Prostate gland (tissue), 2 donors: ENCODE measurements at regions not wholly inside any gene's neighbourhood (a gene's known extent, or its start where the extent isn't known, plus 50 kb on each side); places are given as distances from the start of the nearest gene placed in this dataset.

ENCODE experiments used
- DNase-seq: peaks from one replicate; pipeline ENCODE4 v3.0.0-alpha.2; 2019; ENCODE audit warnings: low spot score
- H3K27ac ChIP-seq, 2 donors: fragments of 200-600 bp; sonication (generic); 2 replicates each; pipeline ENCODE4 v1.5.1; 2017 to 2019
- H3K27me3 ChIP-seq: fragments of 200-600 bp; sonication (generic); replicated peaks from 2 replicates; pipeline ENCODE4 v1.5.1; 2019; ENCODE audit not compliant: insufficient read depth
- H3K36me3 ChIP-seq, 2 donors: fragments of 200-600 bp; sonication (generic); 1 replicate in 1 of 2; 2 replicates in 1 of 2; pipeline versions ENCODE4 v1.5.1 to v1.8.1; 2017 to 2019
- H3K4me1 ChIP-seq: fragments of 200-600 bp; sonication (generic); replicated peaks from 2 replicates; pipeline ENCODE4 v1.5.1; 2019
- H3K4me3 ChIP-seq, 2 donors: fragments of 200-600 bp; sonication (generic); 2 replicates each; pipeline ENCODE4 v1.5.1; 2017 to 2019
- H3K9me3 ChIP-seq: fragments of 200-600 bp; sonication (generic); 2 replicates; pipeline ENCODE4 v1.5.1; 2017
- POLR2A ChIP-seq: fragments of 450-650 bp; IDR thresholded peaks from one replicate; pipeline ENCODE4 v1.6.1; 2016; ENCODE audit warnings: antibody characterized with exemption, mild to moderate bottlenecking
- POLR2AphosphoS5 ChIP-seq: sonication (generic); formaldehyde crosslinking; IDR thresholded peaks from one replicate; pipeline ENCODE4 v1.6.1; 2017; ENCODE audit warnings: antibody characterized with exemption
- WGBS: methylation state at CpG from one replicate; pipeline ENCODE4 v1.1.5; 2018; 5-methylcytosine and 5-hydroxymethylcytosine counted together
- intact Hi-C: fragments of 100-400 bp; cut with DNase I; formaldehyde crosslinking; loops from one replicate; pipeline ENCODE4 v1.14.2; 2022
- TF ChIP-seq, protein P1 (sequence below), 4 experiments: fragments of 200-600 bp in 2 of 4; fragments of 450-650 bp in 2 of 4; sonication (generic) in 2 of 4; IDR thresholded peaks; 1 replicate in 3 of 4; 2 replicates in 1 of 4; pipeline ENCODE4 v1.5.1; 2016 to 2019; ENCODE audit warnings: antibody characterized with exemption in 4 of 4, mild to moderate bottlenecking in 2 of 4, moderate library complexity in 2 of 4

GRCh38 chr5:34495178-34495577 lies 160.9 kb upstream of the RAI14 start:
- peaks cover 3% of the 10 kb centered on the region for H3K4me1 ChIP-seq
- H3K27ac ChIP-seq = no peak overlapping the region
- H3K36me3 ChIP-seq = no peaks in the 10 kb centered on the region
- WGBS = 89% methylated on average over 4 of the region's 4 CpGs
- H3K27me3 ChIP-seq = no peaks in the 10 kb centered on the region
- no peak for TF ChIP-seq POLR2A
- no peak for TF ChIP-seq POLR2AphosphoS5
- TF ChIP-seq, protein P1, sequence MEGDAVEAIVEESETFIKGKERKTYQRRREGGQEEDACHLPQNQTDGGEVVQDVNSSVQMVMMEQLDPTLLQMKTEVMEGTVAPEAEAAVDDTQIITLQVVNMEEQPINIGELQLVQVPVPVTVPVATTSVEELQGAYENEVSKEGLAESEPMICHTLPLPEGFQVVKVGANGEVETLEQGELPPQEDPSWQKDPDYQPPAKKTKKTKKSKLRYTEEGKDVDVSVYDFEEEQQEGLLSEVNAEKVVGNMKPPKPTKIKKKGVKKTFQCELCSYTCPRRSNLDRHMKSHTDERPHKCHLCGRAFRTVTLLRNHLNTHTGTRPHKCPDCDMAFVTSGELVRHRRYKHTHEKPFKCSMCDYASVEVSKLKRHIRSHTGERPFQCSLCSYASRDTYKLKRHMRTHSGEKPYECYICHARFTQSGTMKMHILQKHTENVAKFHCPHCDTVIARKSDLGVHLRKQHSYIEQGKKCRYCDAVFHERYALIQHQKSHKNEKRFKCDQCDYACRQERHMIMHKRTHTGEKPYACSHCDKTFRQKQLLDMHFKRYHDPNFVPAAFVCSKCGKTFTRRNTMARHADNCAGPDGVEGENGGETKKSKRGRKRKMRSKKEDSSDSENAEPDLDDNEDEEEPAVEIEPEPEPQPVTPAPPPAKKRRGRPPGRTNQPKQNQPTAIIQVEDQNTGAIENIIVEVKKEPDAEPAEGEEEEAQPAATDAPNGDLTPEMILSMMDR (IDR thresholded peaks at IDR 0.05) = no peak
- intact Hi-C loops = no loop called here
- H3K4me3 ChIP-seq = no peak overlapping the region
- no peaks in the 10 kb centered on the region for H3K9me3 ChIP-seq
- no peak for DNase-seq

- Histone ChIP-seq H3K4me3 (no peak overlapping the region), H3K9me3 (no peaks in the 10 kb centered on the region), H3K36me3 (no peaks in the 10 kb centered on the region), H3K27ac (no peak overlapping the region), H3K27me3 (no peaks in the 10 kb centered on the region), H3K4me1 (peaks cover under 1% of the 10 kb centered on the region)
- intact Hi-C loops = no loop called here
- WGBS = 75% methylated on average over 13 of the region's 13 CpGs
- TF ChIP-seq POLR2A (no peak), POLR2AphosphoS5 (no peak)
- TF ChIP-seq, protein P1 (IDR thresholded peaks at IDR 0.05) = no peak
- DNase-seq = no peak
These were observed 159.9 kb upstream of the RAI14 start for GRCh38 chr5:34496260-34496691.

GRCh38 chr5:34496701-34497469 lies 159.2 kb upstream of the RAI14 start:
- Histone ChIP-seq H3K27ac (no peak overlapping the region), H3K4me1 (no peaks in the 10 kb centered on the region)
- intact Hi-C loops = no loop called here

GRCh38 chr5:34497470-34497808 lies 158.7 kb upstream of the RAI14 start:
- WGBS = 82% methylated on average over 3 of the region's 3 CpGs
- no peak for DNase-seq
- Histone ChIP-seq H3K4me1 (no peaks in the 10 kb centered on the region), H3K36me3 (no peaks in the 10 kb centered on the region), H3K4me3 (no peak overlapping the region), H3K9me3 (no peaks in the 10 kb centered on the region), H3K27me3 (no peaks in the 10 kb centered on the region), H3K27ac (no peak overlapping the region)
- intact Hi-C loops = no loop called here
- TF ChIP-seq, protein P1 (IDR thresholded peaks at IDR 0.05) = no peak
- TF ChIP-seq POLR2AphosphoS5 (no peak), POLR2A (no peak)

More at GRCh38 chr5:34496701-34497469, 159.2 kb upstream of the RAI14 start:
- WGBS = 46% methylated on average over 10 of the region's 10 CpGs
- Histone ChIP-seq H3K9me3 (no peaks in the 10 kb centered on the region), H3K4me3 (no peak overlapping the region), H3K36me3 (no peaks in the 10 kb centered on the region), H3K27me3 (no peaks in the 10 kb centered on the region)
- DNase-seq = no peak
- no peak for TF ChIP-seq POLR2AphosphoS5
- TF ChIP-seq POLR2A = no peak
- TF ChIP-seq, protein P1 (IDR thresholded peaks at IDR 0.05) = no peak

GRCh38 chr5:34498572-34498971 lies 157.6 kb upstream of the RAI14 start:
- H3K36me3 ChIP-seq = no peaks in the 10 kb centered on the region
- no peak overlapping the region for H3K27ac ChIP-seq
- no peaks in the 10 kb centered on the region for H3K4me1 ChIP-seq
- no peak for DNase-seq
- no peaks in the 10 kb centered on the region for H3K27me3 ChIP-seq
- intact Hi-C loops = no loop called here
- TF ChIP-seq, protein P1 (IDR thresholded peaks at IDR 0.05) = no peak
- no peak for TF ChIP-seq POLR2A
- TF ChIP-seq POLR2AphosphoS5 = no peak
- no peak overlapping the region for H3K4me3 ChIP-seq
- no peaks in the 10 kb centered on the region for H3K9me3 ChIP-seq
- WGBS = 83% methylated on average over 4 of the region's 4 CpGs
